Ovary (tissue), 7 donors: ENCODE measurements at regions not wholly inside any gene's neighbourhood (a gene's known extent, or its start where the extent isn't known, plus 50 kb on each side); places are given as distances from the start of the nearest gene placed in this dataset.

ENCODE experiments used
- DNase-seq, 5 donors: peaks; one replicate each; pipeline ENCODE4 v3.0.0-alpha.2; 2019 to 2020
- H3K27ac ChIP-seq, 2 donors: fragments of 200-600 bp; one replicate each; pipeline versions ENCODE4 v1.5.1 to v1.8.0; 2019 to 2022
- H3K27me3 ChIP-seq: fragments of 200-600 bp; one replicate; pipeline ENCODE4 v1.8.0; 2022
- H3K36me3 ChIP-seq: fragments of 200-600 bp; sonication (generic); one replicate; pipeline ENCODE4 v1.5.1; 2019
- H3K4me1 ChIP-seq: one replicate; pipeline ENCODE4 v1.8.1; 2013; ENCODE audit warnings: mild to moderate bottlenecking, moderate library complexity; ENCODE audit not compliant: insufficient read depth
- H3K4me3 ChIP-seq: fragments of 200-600 bp; sonication (generic); one replicate; pipeline ENCODE4 v1.5.1; 2017
- H3K9me3 ChIP-seq, 2 donors: fragments of 200-600 bp in 1 of 2; sonication (generic) in 1 of 2; one replicate each; pipeline versions ENCODE4 v1.5.1 to v1.8.1; 2013 to 2019; ENCODE audit warnings: mild to moderate bottlenecking in 1 of 2, moderate library complexity in 1 of 2
- EP300 ChIP-seq: sonication (generic); formaldehyde crosslinking; IDR thresholded peaks from one replicate; pipeline ENCODE4 v1.6.1; 2017; ENCODE audit warnings: antibody characterized with exemption
- POLR2A ChIP-seq: fragments of 450-650 bp; IDR thresholded peaks from one replicate; pipeline ENCODE4 v1.6.1; 2017; ENCODE audit warnings: antibody characterized with exemption, mild to moderate bottlenecking, moderate library complexity
- WGBS, 3 donors: extraction: QIAGEN DNeasy Blood & Tissue Kit in 1 of 3; methylation state at CpG; one replicate each; pipeline versions ENCODE4 v1.1.5 to v1.1.7; 2013 to 2017; 5-methylcytosine and 5-hydroxymethylcytosine counted together
- intact Hi-C, 4 donors: fragments of 100-400 bp; cut with DNase I; formaldehyde crosslinking; loops; one replicate each; pipeline versions ENCODE4 v1.11.0 to v1.15.1; 2022 to 2023
- TF ChIP-seq, protein P1 (sequence below), 3 donors: fragments of 450-650 bp in 2 of 3; fragments of 200-600 bp in 1 of 3; IDR thresholded peaks; one replicate each; pipeline versions ENCODE4 v1.5.1 to v1.8.0; 2016 to 2022; ENCODE audit warnings: antibody characterized with exemption in 3 of 3, mild to moderate bottlenecking in 1 of 3
- donor health status: DM: no; HTN: no; CAD: no; lungs with moderate emphysema.
- donor health status: DM: no; HTN: no; CAD: no.
- donor health status: Bipolar disorder and iron deficiency.
- donor health status: DM: no; HTN: no; CAD: no.
- donor health status: DM: yes; HTN: yes; CAD: no.

DNA sequence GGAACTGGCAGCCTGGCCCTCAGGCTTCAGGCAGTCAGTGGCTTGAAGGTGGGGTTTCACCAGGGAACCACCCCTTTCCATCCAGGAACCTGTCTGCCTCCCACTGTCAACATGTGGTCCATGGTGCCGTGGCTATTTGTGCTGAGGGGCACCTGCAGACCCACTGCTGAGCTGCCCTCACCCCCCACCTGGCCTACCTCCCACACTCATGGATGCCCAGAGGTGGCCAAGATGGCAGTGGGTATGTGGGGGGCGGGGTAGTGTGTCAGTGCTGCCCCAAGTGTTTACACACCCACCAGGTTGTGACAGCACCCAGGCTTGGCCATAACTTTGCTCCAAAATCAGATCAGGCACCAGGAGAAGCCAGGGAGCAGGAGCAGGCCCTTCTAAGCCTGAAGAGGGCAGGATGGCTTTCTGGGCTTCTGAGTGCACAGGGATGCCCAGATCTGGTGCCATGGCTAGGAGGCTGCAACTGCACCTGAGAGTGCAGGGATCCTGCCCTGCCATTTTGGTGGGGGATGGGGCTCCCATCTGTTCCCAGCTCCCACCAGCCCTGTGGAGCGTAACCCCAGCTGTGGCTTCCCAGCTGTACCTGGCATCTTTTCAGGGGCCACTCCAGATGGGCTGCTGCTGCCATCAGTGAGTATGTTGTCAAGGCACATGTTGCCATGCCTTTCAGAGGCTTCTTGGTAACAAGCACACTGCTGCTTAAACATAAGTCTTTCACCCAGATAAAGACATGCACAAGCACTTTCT, 263.9 kb downstream of the LRIG3 start:
- 90 to 96% (median 94%) methylated on average over 3 of the region's 3 CpGs for WGBS, 3 donors
- TF ChIP-seq EP300 (no peak), POLR2A (no peak)
- TF ChIP-seq, protein P1, sequence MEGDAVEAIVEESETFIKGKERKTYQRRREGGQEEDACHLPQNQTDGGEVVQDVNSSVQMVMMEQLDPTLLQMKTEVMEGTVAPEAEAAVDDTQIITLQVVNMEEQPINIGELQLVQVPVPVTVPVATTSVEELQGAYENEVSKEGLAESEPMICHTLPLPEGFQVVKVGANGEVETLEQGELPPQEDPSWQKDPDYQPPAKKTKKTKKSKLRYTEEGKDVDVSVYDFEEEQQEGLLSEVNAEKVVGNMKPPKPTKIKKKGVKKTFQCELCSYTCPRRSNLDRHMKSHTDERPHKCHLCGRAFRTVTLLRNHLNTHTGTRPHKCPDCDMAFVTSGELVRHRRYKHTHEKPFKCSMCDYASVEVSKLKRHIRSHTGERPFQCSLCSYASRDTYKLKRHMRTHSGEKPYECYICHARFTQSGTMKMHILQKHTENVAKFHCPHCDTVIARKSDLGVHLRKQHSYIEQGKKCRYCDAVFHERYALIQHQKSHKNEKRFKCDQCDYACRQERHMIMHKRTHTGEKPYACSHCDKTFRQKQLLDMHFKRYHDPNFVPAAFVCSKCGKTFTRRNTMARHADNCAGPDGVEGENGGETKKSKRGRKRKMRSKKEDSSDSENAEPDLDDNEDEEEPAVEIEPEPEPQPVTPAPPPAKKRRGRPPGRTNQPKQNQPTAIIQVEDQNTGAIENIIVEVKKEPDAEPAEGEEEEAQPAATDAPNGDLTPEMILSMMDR (IDR thresholded peaks at IDR 0.05), result no peak
- H3K4me3 ChIP-seq, result no peak overlapping the region
- no peaks in the 10 kb centered on the region for H3K27me3 ChIP-seq
- no peaks in the 10 kb centered on the region for H3K9me3 ChIP-seq
- no peak overlapping the region for H3K27ac ChIP-seq
- no peak for DNase-seq
- H3K4me1 ChIP-seq, result no peaks in the 10 kb centered on the region
- intact Hi-C loops, result no loop called here
- no peaks in the 10 kb centered on the region for H3K36me3 ChIP-seq

DNA sequence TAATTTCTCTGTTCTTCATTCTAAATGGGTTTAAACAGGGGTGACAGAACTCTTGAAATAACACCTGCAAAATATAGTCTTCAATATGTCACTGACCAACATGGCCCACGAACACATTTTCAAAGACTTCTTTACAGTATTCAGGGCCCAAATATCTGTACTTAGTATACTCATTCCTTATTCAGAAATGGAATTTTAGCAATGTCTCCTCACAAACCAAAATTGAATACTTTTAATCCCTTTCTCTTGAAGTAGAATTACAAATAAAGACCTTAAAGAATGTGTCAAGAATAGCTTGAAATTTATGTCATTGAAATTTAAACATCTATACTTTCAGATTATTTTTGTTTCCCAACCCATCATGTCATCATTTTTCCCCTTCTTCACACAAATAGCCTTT, 263.1 kb downstream of the LRIG3 start:
- no peaks in the 10 kb centered on the region for H3K36me3 ChIP-seq
- WGBS, 3 donors, result 30 to 65% (median 46%) methylated on average over 1 of the region's 1 CpG
- no peaks in the 10 kb centered on the region for H3K4me1 ChIP-seq
- H3K27me3 ChIP-seq, result no peaks in the 10 kb centered on the region
- H3K27ac ChIP-seq, result no peak overlapping the region
- no peak for DNase-seq
- TF ChIP-seq EP300 (no peak), POLR2A (no peak)
- TF ChIP-seq, protein P1 (IDR thresholded peaks at IDR 0.05), result no peak
- H3K9me3 ChIP-seq, result no peaks in the 10 kb centered on the region
- intact Hi-C loops, result no loop called here
- H3K4me3 ChIP-seq, result no peak overlapping the region

DNA sequence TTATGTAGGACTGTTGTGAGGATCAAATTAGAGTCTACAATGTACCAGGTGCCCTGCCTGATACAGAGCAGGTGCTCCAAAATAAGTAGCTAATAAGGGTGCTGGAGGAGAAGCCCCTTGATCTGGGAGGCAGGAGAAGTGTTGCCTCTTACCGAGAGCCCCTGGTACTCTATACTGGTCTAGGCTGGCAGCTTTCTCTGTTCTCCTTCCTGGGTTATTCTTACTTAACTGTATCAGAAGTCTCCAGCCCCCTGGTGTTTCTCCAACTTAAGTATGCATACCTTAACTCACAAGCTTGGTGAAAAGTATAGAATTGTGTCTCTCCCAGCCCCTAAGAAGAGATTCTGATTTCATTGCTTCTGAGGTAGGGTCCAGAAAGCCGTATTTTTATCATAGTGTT, 254.9 kb downstream of the LRIG3 start:
- no peak for DNase-seq
- 90 to 93% (median 92%) methylated on average over 2 of the region's 2 CpGs for WGBS, 3 donors
- intact Hi-C loops, result no loop called here
- Histone ChIP-seq H3K9me3 (no peaks in the 10 kb centered on the region), H3K4me1 (no peaks in the 10 kb centered on the region), H3K4me3 (no peak overlapping the region), H3K36me3 (no peaks in the 10 kb centered on the region), H3K27ac (no peak overlapping the region), H3K27me3 (no peaks in the 10 kb centered on the region)
- TF ChIP-seq EP300, result no peak
- TF ChIP-seq, protein P1 (IDR thresholded peaks at IDR 0.05), result no peak
- TF ChIP-seq POLR2A, result no peak

DNA sequence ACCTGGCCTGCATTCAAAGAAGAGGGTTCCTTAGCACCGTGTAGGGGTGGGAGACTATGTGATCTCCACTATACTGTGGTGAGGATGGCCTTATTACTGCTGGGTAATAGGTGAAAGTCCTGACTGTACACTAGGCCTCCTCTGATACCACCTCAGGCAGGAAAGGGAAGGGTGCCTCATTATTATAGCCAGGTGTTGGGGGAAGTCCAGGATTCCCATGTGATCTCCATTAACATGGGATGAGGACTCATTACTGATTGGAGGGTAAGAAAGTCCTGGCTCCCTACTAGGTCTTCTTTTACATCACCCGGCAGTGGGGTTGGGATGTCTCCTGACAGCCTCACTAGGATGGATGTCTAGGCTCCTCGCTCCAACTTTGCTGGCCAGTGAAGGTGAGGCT, 252.1 kb downstream of the LRIG3 start:
- Histone ChIP-seq H3K27ac (no peak overlapping the region), H3K9me3 (no peaks in the 10 kb centered on the region), H3K36me3 (no peaks in the 10 kb centered on the region), H3K27me3 (no peaks in the 10 kb centered on the region), H3K4me3 (no peak overlapping the region), H3K4me1 (no peaks in the 10 kb centered on the region)
- TF ChIP-seq, protein P1 (IDR thresholded peaks at IDR 0.05), result no peak
- TF ChIP-seq POLR2A (no peak), EP300 (no peak)
- intact Hi-C loops, result no loop called here
- no peak for DNase-seq
- WGBS, 3 donors, result 84 to 93% (median 93%) methylated on average over 3 of the region's 3 CpGs
